OCI-LY1 (cell line): ENCODE measurements at regions not wholly inside any gene's neighbourhood (a gene's known extent, or its start where the extent isn't known, plus 50 kb on each side); places are given as distances from the start of the nearest gene placed in this dataset.
"Not testable (repeated sequence)": the region's sequence is repeated elsewhere in the genome, so short reads cannot be mapped to it uniquely, and the experiment has no call there.

ENCODE experiments used
- H2AFZ ChIP-seq: fragments of 200-600 bp; sonication (generic), shearing (Covaris generic); 2 replicates; pipeline ENCODE4 v1.6.0; 2014; ENCODE audit warnings: antibody characterized with exemption, mild to moderate bottlenecking, low read length
- H3F3A ChIP-seq: fragments of 200-600 bp; sonication (generic), shearing (Covaris generic); 2 replicates; pipeline ENCODE4 v1.6.0; 2014; ENCODE audit warnings: mild to moderate bottlenecking, antibody characterized with exemption, low read length, moderate library complexity; ENCODE audit not compliant: insufficient read depth
- H3K27ac ChIP-seq: fragments of 200-600 bp; sonication (generic); 2 replicates; pipeline ENCODE4 v1.5.1; 2014; ENCODE audit warnings: low read length, mixed run types, mild to moderate bottlenecking, low read depth; ENCODE audit not compliant: poor library complexity, severe bottlenecking
- H3K27me3 ChIP-seq: fragments of 200-600 bp; sonication (generic); 2 replicates; pipeline ENCODE4 v1.6.0; 2014; ENCODE audit warnings: antibody characterized with exemption, mild to moderate bottlenecking, low read length, moderate library complexity; ENCODE audit not compliant: insufficient read depth
- H3K36me3 ChIP-seq: fragments of 200-600 bp; sonication (generic); 2 replicates; pipeline ENCODE4 v1.6.1; 2014; ENCODE audit warnings: mild to moderate bottlenecking, antibody characterized with exemption, low read length, moderate library complexity, mixed read lengths; ENCODE audit not compliant: insufficient read depth
- H3K4me1 ChIP-seq: fragments of 200-600 bp; sonication (generic); 2 replicates; pipeline ENCODE4 v1.5.1; 2014; ENCODE audit warnings: mild to moderate bottlenecking, low read length, moderate library complexity; ENCODE audit not compliant: insufficient read depth, severe bottlenecking
- H3K4me2 ChIP-seq: fragments of 200-600 bp; sonication (generic), shearing (Covaris generic); 2 replicates; pipeline ENCODE4 v1.6.1; 2014; ENCODE audit warnings: low read length
- H3K4me3 ChIP-seq: fragments of 200-600 bp; sonication (generic); 2 replicates; pipeline ENCODE4 v1.5.1; 2014; ENCODE audit warnings: low read length, low read depth, mild to moderate bottlenecking, mixed read lengths; ENCODE audit not compliant: poor library complexity, severe bottlenecking
- H3K79me2 ChIP-seq: fragments of 200-600 bp; shearing (Covaris generic); 2 replicates; pipeline ENCODE4 v1.6.1; 2016; ENCODE audit warnings: mixed run types, low read length, mixed read lengths; ENCODE audit not compliant: insufficient read depth
- H3K9ac ChIP-seq: fragments of 200-600 bp; sonication (generic), shearing (Covaris generic); 2 replicates; pipeline ENCODE4 v1.6.1; 2014; ENCODE audit warnings: mild to moderate bottlenecking, low read length, mixed read lengths
- H3K9me2 ChIP-seq: fragments of 200-600 bp; sonication (generic), shearing (Covaris generic); 2 replicates; pipeline ENCODE4 v1.6.1; 2014; ENCODE audit warnings: low read depth, mild to moderate bottlenecking, low read length, mixed read lengths
- H3K9me3 ChIP-seq: fragments of 200-600 bp; shearing (Covaris generic); 2 replicates; pipeline ENCODE4 v1.6.1; 2014; ENCODE audit warnings: low read length, mixed read lengths
- H4K20me1 ChIP-seq: fragments of 200-600 bp; sonication (generic), shearing (Covaris generic); 2 replicates; pipeline ENCODE4 v1.6.0; 2016; ENCODE audit warnings: mild to moderate bottlenecking, low read length; ENCODE audit not compliant: insufficient read depth
- CTCF ChIP-seq: fragments of 200-600 bp; sonication (generic), shearing (Covaris generic); IDR thresholded peaks from 2 replicates; pipeline ENCODE4 v1.5.1; 2017; ENCODE audit warnings: mild to moderate bottlenecking, antibody characterized with exemption, low read length, moderate library complexity, mixed read lengths
- EZH2 ChIP-seq: fragments of 200-600 bp; sonication (generic), shearing (Covaris generic); IDR thresholded peaks from 2 replicates; pipeline ENCODE4 v1.8.0; 2017; ENCODE audit warnings: borderline replicate concordance, mixed run types, mild to moderate bottlenecking, antibody characterized with exemption, low read length, moderate library complexity, mixed read lengths

GRCh38 chr11:42976636-42977217, 335.1 kb upstream of the API5 start:
- Histone ChIP-seq H3K27me3 (no peaks in the 10 kb centered on the region), H3K27ac (no peak overlapping the region), H2AFZ (no peak overlapping the region), H3K9me3 (no peaks in the 10 kb centered on the region), H3K9me2 (no peaks in the 10 kb centered on the region), H3K4me1 (no peaks in the 10 kb centered on the region), H3K79me2 (no peaks in the 10 kb centered on the region), H3K4me2 (no peak overlapping the region), H3K4me3 (no peak overlapping the region), H3K36me3 (no peaks in the 10 kb centered on the region), H4K20me1 (no peaks in the 10 kb centered on the region), H3F3A (no peaks in the 10 kb centered on the region), H3K9ac (no peak overlapping the region)
- TF ChIP-seq EZH2: no peak

- Histone ChIP-seq H3K9ac (no peak overlapping the region), H3K27me3 (no peaks in the 10 kb centered on the region), H3K4me2 (no peak overlapping the region), H3K79me2 (no peaks in the 10 kb centered on the region), H3K9me3 (no peaks in the 10 kb centered on the region), H4K20me1 (no peaks in the 10 kb centered on the region), H3K9me2 (no peaks in the 10 kb centered on the region), H3F3A (no peaks in the 10 kb centered on the region), H3K36me3 (no peaks in the 10 kb centered on the region), H3K4me3 (no peak overlapping the region), H3K27ac (no peak overlapping the region), H2AFZ (no peak overlapping the region), H3K4me1 (no peaks in the 10 kb centered on the region)
- TF ChIP-seq CTCF (no peak), EZH2 (no peak)
Observed at GRCh38 chr11:42992594-42992993, 319.2 kb upstream of the API5 start.

GRCh38 chr11:42996421-42997307, 315.1 kb upstream of the API5 start:
- Histone ChIP-seq H3K36me3 (no peaks in the 10 kb centered on the region), H3K27ac (no peak overlapping the region), H3K9me2 (no peaks in the 10 kb centered on the region), H2AFZ (no peak overlapping the region), H4K20me1 (no peaks in the 10 kb centered on the region), H3K27me3 (no peaks in the 10 kb centered on the region), H3K4me1 (no peaks in the 10 kb centered on the region), H3F3A (no peaks in the 10 kb centered on the region), H3K79me2 (no peaks in the 10 kb centered on the region), H3K9me3 (no peaks in the 10 kb centered on the region), H3K9ac (no peak overlapping the region), H3K4me2 (no peak overlapping the region), H3K4me3 (no peak overlapping the region)
- no peak for TF ChIP-seq CTCF
- no peak for TF ChIP-seq EZH2

GRCh38 chr11:43004879-43005278, 306.9 kb upstream of the API5 start:
- not testable (repeated sequence) for H3K79me2 ChIP-seq

More at GRCh38 chr11:43004879-43005278, 306.9 kb upstream of the API5 start:
- not testable (repeated sequence) for H3K9ac ChIP-seq, H4K20me1 ChIP-seq, H3K27me3 ChIP-seq, H3K4me2 ChIP-seq, H3K36me3 ChIP-seq, H3K9me2 ChIP-seq, H2AFZ ChIP-seq, H3K27ac ChIP-seq, H3K4me3 ChIP-seq, H3K4me1 ChIP-seq, H3K9me3 ChIP-seq
- peaks cover 10% of the 10 kb centered on the region; the same call in 1 of the 2 replicates for H3F3A ChIP-seq
